Loucy (cell line): ENCODE measurements at regions not wholly inside any gene's neighbourhood (a gene's known extent, or its start where the extent isn't known, plus 50 kb on each side); places are given as distances from the start of the nearest gene placed in this dataset.

Source experiments
- EZH2phosphoT487 ChIP-seq: fragments of 200-600 bp; IDR thresholded peaks from 2 replicates; pipeline ENCODE4 v1.6.1; 2018; ENCODE audit warnings: antibody characterized with exemption, mild to moderate bottlenecking, moderate library complexity, borderline replicate concordance
- TF ChIP-seq, protein P1 (sequence below): fragments of 200-600 bp; sonication (generic); conservative IDR thresholded peaks from 2 replicates; pipeline ENCODE4 v1.5.1; 2014; ENCODE audit warnings: mild to moderate bottlenecking, antibody characterized with exemption, low read length

DNA sequence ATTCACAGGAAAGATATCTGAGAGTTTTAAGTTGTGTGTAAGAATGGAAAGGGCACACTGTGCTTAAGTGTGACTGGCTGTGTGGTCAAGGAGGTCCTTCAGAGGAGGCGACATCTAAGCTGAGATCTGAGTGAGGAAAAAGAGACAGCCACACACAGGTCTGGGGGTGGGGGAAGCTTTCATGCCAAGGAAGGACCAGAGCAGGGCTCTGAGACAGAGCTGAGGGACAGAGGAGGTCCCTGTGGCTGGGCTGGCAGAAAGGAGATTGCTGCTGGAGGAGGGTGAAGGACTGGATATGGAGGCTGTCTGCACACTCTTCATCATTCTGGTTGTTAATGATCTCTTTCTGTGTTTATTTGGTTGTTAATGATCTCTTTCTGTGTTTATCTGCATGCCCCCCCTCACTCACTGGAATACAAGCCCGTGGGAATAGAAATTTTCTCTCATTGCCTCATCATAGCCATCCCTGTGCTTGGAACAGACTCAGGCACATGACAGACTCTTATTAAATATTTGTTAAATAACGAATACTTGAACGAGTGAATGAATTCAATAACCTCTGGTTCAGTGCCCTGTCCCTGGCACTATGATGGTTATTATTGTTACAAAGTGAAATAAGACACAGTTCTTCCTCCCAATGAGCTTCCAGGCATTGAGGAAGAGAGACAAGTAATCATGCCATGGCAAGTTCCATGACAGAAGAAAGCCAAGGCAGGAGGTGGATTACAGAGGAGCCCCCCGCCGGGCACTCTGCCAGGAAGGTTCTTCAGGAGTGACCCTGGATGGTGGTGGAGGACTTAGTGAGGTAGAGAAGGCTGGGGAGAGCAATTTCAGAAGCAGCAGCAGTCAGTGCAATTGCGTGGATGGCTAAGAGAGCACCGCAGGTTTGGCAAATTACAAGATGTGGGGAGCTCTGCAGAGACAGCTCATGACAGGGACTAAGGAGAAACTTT is 399.4 kb upstream of the HS6ST1 start:
- TF ChIP-seq, protein P1, sequence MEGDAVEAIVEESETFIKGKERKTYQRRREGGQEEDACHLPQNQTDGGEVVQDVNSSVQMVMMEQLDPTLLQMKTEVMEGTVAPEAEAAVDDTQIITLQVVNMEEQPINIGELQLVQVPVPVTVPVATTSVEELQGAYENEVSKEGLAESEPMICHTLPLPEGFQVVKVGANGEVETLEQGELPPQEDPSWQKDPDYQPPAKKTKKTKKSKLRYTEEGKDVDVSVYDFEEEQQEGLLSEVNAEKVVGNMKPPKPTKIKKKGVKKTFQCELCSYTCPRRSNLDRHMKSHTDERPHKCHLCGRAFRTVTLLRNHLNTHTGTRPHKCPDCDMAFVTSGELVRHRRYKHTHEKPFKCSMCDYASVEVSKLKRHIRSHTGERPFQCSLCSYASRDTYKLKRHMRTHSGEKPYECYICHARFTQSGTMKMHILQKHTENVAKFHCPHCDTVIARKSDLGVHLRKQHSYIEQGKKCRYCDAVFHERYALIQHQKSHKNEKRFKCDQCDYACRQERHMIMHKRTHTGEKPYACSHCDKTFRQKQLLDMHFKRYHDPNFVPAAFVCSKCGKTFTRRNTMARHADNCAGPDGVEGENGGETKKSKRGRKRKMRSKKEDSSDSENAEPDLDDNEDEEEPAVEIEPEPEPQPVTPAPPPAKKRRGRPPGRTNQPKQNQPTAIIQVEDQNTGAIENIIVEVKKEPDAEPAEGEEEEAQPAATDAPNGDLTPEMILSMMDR, result no peak
- no peak for TF ChIP-seq EZH2phosphoT487
